Mesenchymal stem cell (in vitro differentiated cells and primary cell): ENCODE measurements at regions not wholly inside any gene's neighbourhood (a gene's known extent, or its start where the extent isn't known, plus 50 kb on each side); places are given as distances from the start of the nearest gene placed in this dataset.
"Not testable (repeated sequence)": the region's sequence is repeated elsewhere in the genome, so short reads cannot be mapped to it uniquely, and the experiment has no call there.

Experiments
- DNase-seq: peaks from one replicate; pipeline ENCODE4 v3.0.0-alpha.2; 2013
- H2AFZ ChIP-seq: one replicate; pipeline ENCODE4 v1.6.1; 2013; ENCODE audit warnings: low read depth, mild to moderate bottlenecking, control low read depth, inconsistent platforms, low read length, moderate library complexity
- H2AK5ac ChIP-seq: 2 replicates; pipeline ENCODE4 v1.6.1; 2013; ENCODE audit warnings: low read length, moderate library complexity, mild to moderate bottlenecking, inconsistent platforms; ENCODE audit not compliant: severe bottlenecking
- H2BK120ac ChIP-seq: one replicate; pipeline ENCODE4 v1.6.1; 2013; ENCODE audit warnings: low read depth, mild to moderate bottlenecking, inconsistent platforms, low read length, moderate library complexity
- H2BK12ac ChIP-seq, 2 experiments: one replicate each; pipeline ENCODE4 v1.6.1; 2013; ENCODE audit warnings: inconsistent platforms in 2 of 2, low read length in 2 of 2, mild to moderate bottlenecking in 2 of 2, moderate library complexity in 2 of 2, control low read depth in 1 of 2
- H2BK15ac ChIP-seq: one replicate; pipeline ENCODE4 v1.6.1; 2013; ENCODE audit warnings: mild to moderate bottlenecking, low read depth, inconsistent platforms; ENCODE audit not compliant: poor library complexity, severe bottlenecking
- H2BK5ac ChIP-seq: 2 replicates; pipeline ENCODE4 v1.6.1; 2013; ENCODE audit warnings: low read depth, mild to moderate bottlenecking, low read length, control low read depth, inconsistent platforms; ENCODE audit not compliant: poor library complexity, severe bottlenecking
- H3K14ac ChIP-seq, 2 experiments: one replicate each; pipeline ENCODE4 v1.6.1; 2013; ENCODE audit warnings: inconsistent platforms in 2 of 2, low read length in 2 of 2, control low read depth in 1 of 2, mild to moderate bottlenecking in 1 of 2, moderate library complexity in 1 of 2
- H3K18ac ChIP-seq, 2 experiments: one replicate each; pipeline ENCODE4 v1.6.1; 2013; ENCODE audit warnings: inconsistent platforms in 2 of 2, low read length in 2 of 2, control low read depth in 1 of 2, low read depth in 1 of 2, mild to moderate bottlenecking in 1 of 2
- H3K23ac ChIP-seq, 2 experiments: one replicate each; pipeline ENCODE4 v1.6.1; 2013; ENCODE audit warnings: inconsistent platforms in 2 of 2, low read length in 2 of 2, mild to moderate bottlenecking in 2 of 2, moderate library complexity in 2 of 2, control low read depth in 1 of 2
- H3K27ac ChIP-seq: 2 replicates; pipeline ENCODE4 v1.5.1; 2013; ENCODE audit warnings: mild to moderate bottlenecking, moderate library complexity, low read length, control low read depth, inconsistent platforms; ENCODE audit not compliant: poor library complexity, severe bottlenecking
- H3K27me3 ChIP-seq, 2 experiments: 2 replicates each; pipeline versions ENCODE4 v1.6.1 to v1.7.0; 2013; ENCODE audit warnings: low read length in 2 of 2, mild to moderate bottlenecking in 2 of 2, moderate library complexity in 2 of 2, control low read depth in 1 of 2, inconsistent platforms in 1 of 2; ENCODE audit not compliant: control insufficient read depth in 1 of 2, insufficient read depth in 1 of 2
- H3K36me3 ChIP-seq, 2 experiments: 2 replicates each; pipeline versions ENCODE4 v1.6.1 to v1.7.0; 2013; ENCODE audit warnings: low read length in 2 of 2, control low read depth in 1 of 2, inconsistent platforms in 1 of 2, low read depth in 1 of 2, mild to moderate bottlenecking in 1 of 2; ENCODE audit not compliant: insufficient read depth in 2 of 2, control insufficient read depth in 1 of 2
- H3K4ac ChIP-seq, 2 experiments: one replicate each; pipeline ENCODE4 v1.6.1; 2013; ENCODE audit warnings: inconsistent platforms in 2 of 2, low read length in 2 of 2, mild to moderate bottlenecking in 2 of 2, moderate library complexity in 2 of 2, control low read depth in 1 of 2, low read depth in 1 of 2
- H3K4me1 ChIP-seq: 2 replicates; pipeline ENCODE4 v1.6.1; 2013; ENCODE audit warnings: low read depth, low read length, control low read depth; ENCODE audit not compliant: control insufficient read depth, insufficient read depth
- H3K4me2 ChIP-seq: 2 replicates; pipeline ENCODE4 v1.6.1; 2013; ENCODE audit warnings: low read length, mild to moderate bottlenecking, inconsistent platforms; ENCODE audit not compliant: poor library complexity, severe bottlenecking
- H3K4me3 ChIP-seq, 2 experiments: 2 replicates each; pipeline versions ENCODE4 v1.5.1 to v1.7.0; 2013; ENCODE audit warnings: low read length in 2 of 2, mild to moderate bottlenecking in 2 of 2, control low read depth in 1 of 2, low read depth in 1 of 2; ENCODE audit not compliant: insufficient read depth in 1 of 2
- H3K79me1 ChIP-seq: replicated peaks from 2 replicates; pipeline ENCODE4 v1.6.1; 2013; ENCODE audit warnings: mild to moderate bottlenecking, control low read depth, low read length, inconsistent platforms; ENCODE audit not compliant: poor library complexity, severe bottlenecking
- H3K9ac ChIP-seq: 2 replicates; pipeline ENCODE4 v1.7.0; 2013; ENCODE audit warnings: mild to moderate bottlenecking, low read length, moderate library complexity
- H3K9me3 ChIP-seq: 2 replicates; pipeline ENCODE4 v1.7.0; 2013; ENCODE audit warnings: mild to moderate bottlenecking, low read length; ENCODE audit not compliant: control insufficient read depth
- H4K8ac ChIP-seq: one replicate; pipeline ENCODE4 v1.6.1; 2013; ENCODE audit warnings: inconsistent platforms, mild to moderate bottlenecking, low read length, moderate library complexity
- H4K91ac ChIP-seq: one replicate; pipeline ENCODE4 v1.6.1; 2013; ENCODE audit warnings: mild to moderate bottlenecking, low read length, inconsistent platforms
- WGBS: methylation state at CpG from one replicate; pipeline ENCODE4 v1.1.7; 2013; ENCODE audit warnings: mixed read lengths; 5-methylcytosine and 5-hydroxymethylcytosine counted together

- no peaks in the 10 kb centered on the region for H3K27me3 ChIP-seq
- H3K4me2 ChIP-seq = no peak overlapping the region
- H3K36me3 ChIP-seq = no peaks in the 10 kb centered on the region
- no peaks in the 10 kb centered on the region for H3K4me1 ChIP-seq
- no peak overlapping the region for H4K91ac ChIP-seq
- H3K18ac ChIP-seq = no peak overlapping the region
- no peak overlapping the region for H2BK12ac ChIP-seq
- no peak overlapping the region for H3K4ac ChIP-seq
- no peak overlapping the region for H2BK15ac ChIP-seq
- no peak overlapping the region for H3K9ac ChIP-seq
- H3K4me3 ChIP-seq = no peak overlapping the region
- no peak overlapping the region for H2BK5ac ChIP-seq
- no peak overlapping the region for H3K14ac ChIP-seq
- no peak overlapping the region for H2BK120ac ChIP-seq
- H2AK5ac ChIP-seq = no peak overlapping the region
- H2AFZ ChIP-seq = no peak overlapping the region
- H3K79me1 ChIP-seq = no peaks in the 10 kb centered on the region
- no peak overlapping the region for H3K27ac ChIP-seq
- H4K8ac ChIP-seq = no peak overlapping the region
- no peaks in the 10 kb centered on the region for H3K9me3 ChIP-seq
- no peak for DNase-seq
- no peak overlapping the region for H3K23ac ChIP-seq
These were observed 1132.8 kb downstream of the OTOL1 start for GRCh38 chr3:162629372-162629771.

- Histone ChIP-seq H4K8ac (no peak overlapping the region), H2BK5ac (no peak overlapping the region)
- WGBS = 91% methylated on average over 2 of the region's 2 CpGs
These were observed 1136.1 kb downstream of the OTOL1 start for GRCh38 chr3:162632672-162633071.

DNA sequence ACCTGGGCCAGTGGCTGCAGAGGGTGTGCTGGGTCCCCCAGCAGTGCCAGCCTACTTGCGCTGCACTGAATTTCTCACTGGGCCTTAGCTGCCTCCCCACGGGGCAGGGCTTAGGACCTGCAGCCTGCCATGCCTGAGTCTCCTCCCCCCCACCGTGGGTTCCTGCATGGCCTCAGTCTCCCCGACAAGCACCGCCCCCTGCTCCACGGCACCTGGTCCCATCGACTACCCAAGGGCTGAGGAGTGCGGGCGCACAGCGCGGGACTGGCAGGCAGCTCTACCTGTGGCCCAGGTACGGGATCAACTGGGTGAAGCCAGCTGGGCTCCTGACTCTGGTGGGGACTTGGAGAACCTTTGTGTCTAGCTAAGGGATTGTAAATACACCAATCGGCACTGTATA is 1143.6 kb downstream of the OTOL1 start:
- H3K4me2 ChIP-seq, H2BK15ac ChIP-seq, H3K27me3 ChIP-seq, H3K27ac ChIP-seq, H2AFZ ChIP-seq, H2BK5ac ChIP-seq, H2BK120ac ChIP-seq, H3K79me1 ChIP-seq, H3K23ac ChIP-seq, H3K4me1 ChIP-seq, H4K8ac ChIP-seq, H3K4me3 ChIP-seq, DNase-seq, H2BK12ac ChIP-seq, H2AK5ac ChIP-seq, H4K91ac ChIP-seq, H3K36me3 ChIP-seq, H3K4ac ChIP-seq, H3K14ac ChIP-seq, H3K9ac ChIP-seq: not testable (repeated sequence)
- Histone ChIP-seq H3K18ac (peak overlapping the region in 1 of 2 experiments; percentile 12), H3K9me3 (peaks cover 14% of the 10 kb centered on the region)
- over 99% methylated on average over 13 of the region's 13 CpGs for WGBS

More at GRCh38 chr3:162632672-162633071, 1136.1 kb downstream of the OTOL1 start:
- H3K23ac ChIP-seq = no peak overlapping the region
- H3K9ac ChIP-seq = no peak overlapping the region
- H3K14ac ChIP-seq = no peak overlapping the region
- no peak overlapping the region for H3K4me3 ChIP-seq
- H3K9me3 ChIP-seq = peaks cover 12% of the 10 kb centered on the region
- H2AFZ ChIP-seq = no peak overlapping the region
- no peaks in the 10 kb centered on the region for H3K27me3 ChIP-seq
- no peak overlapping the region for H2BK120ac ChIP-seq
- H3K4me2 ChIP-seq = no peak overlapping the region
- no peak overlapping the region for H2BK15ac ChIP-seq
- H3K36me3 ChIP-seq = no peaks in the 10 kb centered on the region
- no peak overlapping the region for H3K4ac ChIP-seq
- no peak overlapping the region for H3K27ac ChIP-seq
- no peaks in the 10 kb centered on the region for H3K4me1 ChIP-seq
- no peak overlapping the region for H4K91ac ChIP-seq
- DNase-seq = no peak
- peak overlapping the region in 1 of 2 experiments; percentile 17 for H3K18ac ChIP-seq
- no peak overlapping the region for H2BK12ac ChIP-seq
- H2AK5ac ChIP-seq = no peak overlapping the region
- H3K79me1 ChIP-seq = no peaks in the 10 kb centered on the region

DNA sequence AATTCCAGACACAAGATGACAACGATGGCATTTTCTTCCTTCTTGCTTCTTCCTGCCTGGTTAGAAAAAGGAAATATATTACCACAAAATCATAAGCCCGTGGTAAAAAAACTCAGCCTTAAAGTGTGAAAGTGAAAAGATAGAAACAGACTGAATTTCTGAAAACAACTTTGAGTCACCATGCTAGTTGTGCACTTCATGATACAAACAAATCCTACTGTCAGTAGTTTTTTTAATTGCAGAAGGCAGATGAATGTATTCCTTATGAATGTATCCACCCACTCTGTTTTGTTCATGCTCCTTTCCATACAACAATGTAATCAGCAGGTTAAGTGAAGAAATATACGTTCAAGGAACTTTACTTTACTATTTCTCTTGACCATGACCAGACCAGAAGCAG is 1144.7 kb downstream of the OTOL1 start:
- Histone ChIP-seq H4K91ac (no peak overlapping the region), H3K23ac (no peak overlapping the region), H3K9ac (no peak overlapping the region), H4K8ac (no peak overlapping the region), H3K4ac (no peak overlapping the region), H3K27ac (no peak overlapping the region), H3K18ac (no peak overlapping the region), H2AK5ac (no peak overlapping the region), H3K14ac (no peak overlapping the region), H3K36me3 (no peaks in the 10 kb centered on the region), H3K9me3 (peaks cover 14% of the 10 kb centered on the region), H2BK120ac (no peak overlapping the region), H2AFZ (no peak overlapping the region), H3K27me3 (no peaks in the 10 kb centered on the region), H2BK12ac (no peak overlapping the region), H3K4me3 (no peak overlapping the region), H3K79me1 (no peaks in the 10 kb centered on the region), H3K4me1 (no peaks in the 10 kb centered on the region), H2BK15ac (no peak overlapping the region), H3K4me2 (no peak overlapping the region), H2BK5ac (no peak overlapping the region)
- DNase-seq = no peak
- 100% methylated on average over 2 of the region's 3 CpGs for WGBS
